CD4-positive, alpha-beta memory T cell (primary cell): ENCODE measurements at regions not wholly inside any gene's neighbourhood (a gene's known extent, or its start where the extent isn't known, plus 50 kb on each side); places are given as distances from the start of the nearest gene placed in this dataset.

ENCODE experiments used
- CTCF ChIA-PET: fragments of 350-600 bp; sonication (Branson Sonifier 250); formaldehyde crosslinking; loops from one replicate; lab custom pipeline; 2021; ENCODE audit warnings: inconsistent platforms; ENCODE audit not compliant: partially characterized antibody; lab: Charles Lee
- POLR2A ChIA-PET: fragments of 350-600 bp; sonication (Branson Sonifier 250); formaldehyde crosslinking; loops from one replicate; lab custom pipeline; 2021; ENCODE audit not compliant: partially characterized antibody; lab: Charles Lee
- DNase-seq, 5 donors: peaks; one replicate each; pipeline versions ENCODE4 v3.0.0 to v3.0.0-alpha.2; 2020 to 2022; ENCODE audit warnings: mixed read lengths in 1 of 5
- H3K27ac ChIP-seq: one replicate; pipeline ENCODE4 v1.7.0; 2013; ENCODE audit warnings: low read depth, low read length
- H3K27me3 ChIP-seq: 2 replicates; pipeline ENCODE4 v1.7.0; 2013; ENCODE audit warnings: mild to moderate bottlenecking, low read length, moderate library complexity; ENCODE audit not compliant: insufficient read depth
- H3K36me3 ChIP-seq: 2 replicates; pipeline ENCODE4 v1.7.0; 2013; ENCODE audit warnings: mild to moderate bottlenecking, low read length, moderate library complexity; ENCODE audit not compliant: insufficient read depth
- H3K4me1 ChIP-seq: 2 replicates; pipeline ENCODE4 v1.7.0; 2013; ENCODE audit warnings: mild to moderate bottlenecking, low read length, moderate library complexity; ENCODE audit not compliant: insufficient read depth
- H3K4me3 ChIP-seq, 2 donors: one replicate each; pipeline ENCODE4 v1.7.0; 2013; ENCODE audit warnings: low read length in 2 of 2, mild to moderate bottlenecking in 1 of 2
- H3K9me3 ChIP-seq, 2 donors: one replicate each; pipeline ENCODE4 v1.7.0; 2013; ENCODE audit warnings: low read length in 2 of 2, control low read depth in 1 of 2; ENCODE audit not compliant: control insufficient read depth in 1 of 2
- H3K27ac Mint-ChIP-seq, 7 donors: one replicate each; pipeline ENCODE4 v1.8.0; 2020 to 2021; ENCODE audit warnings: mixed read lengths in 7 of 7, mild to moderate bottlenecking in 6 of 7, inconsistent platforms in 3 of 7, moderate library complexity in 3 of 7
- H3K27me3 Mint-ChIP-seq, 2 donors: one replicate each; pipeline ENCODE4 v1.8.0; 2020 to 2021; ENCODE audit warnings: mixed read lengths in 2 of 2
- H3K36me3 Mint-ChIP-seq, 2 donors: one replicate each; pipeline ENCODE4 v1.8.0; 2020 to 2021; ENCODE audit warnings: mixed read lengths in 2 of 2, inconsistent platforms in 1 of 2, mild to moderate bottlenecking in 1 of 2
- H3K4me1 Mint-ChIP-seq, 4 donors: one replicate each; pipeline ENCODE4 v1.8.0; 2020 to 2021; ENCODE audit warnings: mixed read lengths in 4 of 4, mild to moderate bottlenecking in 1 of 4
- H3K4me3 Mint-ChIP-seq, 8 donors: one replicate each; pipeline ENCODE4 v1.8.0; 2020 to 2021; ENCODE audit warnings: mixed read lengths in 8 of 8, mild to moderate bottlenecking in 7 of 8, moderate library complexity in 6 of 8, inconsistent platforms in 3 of 8
- H3K9me3 Mint-ChIP-seq, 8 donors: one replicate each; pipeline ENCODE4 v1.8.0; 2020 to 2021; ENCODE audit warnings: mixed read lengths in 8 of 8, mild to moderate bottlenecking in 5 of 8, inconsistent platforms in 3 of 8, moderate library complexity in 1 of 8
- intact Hi-C: fragments of 100-400 bp; cut with micrococcal nuclease; formaldehyde crosslinking; loops from one replicate; pipeline ENCODE4 v1.15.1; 2023

GRCh38 chr1:38310079-38310478 lies 263.5 kb upstream of the POU3F1 start:
- intact Hi-C loops, result no loop called here
- Histone ChIP-seq H3K4me3 (no peak overlapping the region), H3K27ac (no peak overlapping the region), H3K27me3 (no peaks in the 10 kb centered on the region), H3K9me3 (no peaks in the 10 kb centered on the region), H3K4me1 (no peaks in the 10 kb centered on the region), H3K36me3 (no peaks in the 10 kb centered on the region)
- no peaks in the 10 kb centered on the region for H3K36me3 Mint-ChIP-seq
- ChIA-PET POLR2A (no interaction called here), CTCF (no interaction called here)
- no peaks in the 10 kb centered on the region for H3K4me1 Mint-ChIP-seq
- H3K4me3 Mint-ChIP-seq, result no peak overlapping the region
- peaks cover 0 to 7% (median 3%) of the 10 kb centered on the region in 8 donors for H3K9me3 Mint-ChIP-seq
- H3K27me3 Mint-ChIP-seq, result peaks cover 12 to 20% of the 10 kb centered on the region in 2 donors
- H3K27ac Mint-ChIP-seq, result no peak overlapping the region
- DNase-seq, result no peak

DNA sequence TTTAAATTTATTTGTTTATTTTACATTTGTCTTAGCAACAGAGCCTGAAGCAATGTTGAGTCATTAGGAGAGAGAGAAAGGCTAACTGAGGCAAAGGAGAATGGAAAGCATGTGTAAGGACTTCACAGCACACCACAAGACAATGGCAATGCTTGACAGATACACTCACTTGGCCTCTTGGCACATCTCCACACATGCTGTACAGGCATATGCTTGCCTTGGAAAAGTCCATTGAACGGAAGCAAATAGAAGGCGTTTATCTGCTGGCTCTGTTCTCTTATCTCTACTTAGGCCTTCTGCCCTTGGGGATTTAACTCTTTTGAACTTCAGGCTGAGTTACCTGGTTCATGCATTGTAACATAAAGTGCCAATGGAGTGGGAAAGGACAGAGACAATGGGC lies 262.2 kb upstream of the POU3F1 start:
- ChIA-PET CTCF (no interaction called here), POLR2A (no interaction called here)
- Histone ChIP-seq H3K27ac (no peak overlapping the region), H3K27me3 (no peaks in the 10 kb centered on the region), H3K36me3 (no peaks in the 10 kb centered on the region), H3K9me3 (no peaks in the 10 kb centered on the region), H3K4me3 (no peak overlapping the region), H3K4me1 (no peaks in the 10 kb centered on the region)
- DNase-seq, result no peak
- Mint-ChIP-seq H3K36me3 (no peaks in the 10 kb centered on the region), H3K9me3 (peaks cover 0 to 7% (median 3%) of the 10 kb centered on the region in 8 donors), H3K27me3 (peaks cover 19 to 25% of the 10 kb centered on the region in 2 donors), H3K27ac (no peak overlapping the region), H3K4me3 (no peak overlapping the region), H3K4me1 (no peaks in the 10 kb centered on the region)
- intact Hi-C loops, result no loop called here

DNA sequence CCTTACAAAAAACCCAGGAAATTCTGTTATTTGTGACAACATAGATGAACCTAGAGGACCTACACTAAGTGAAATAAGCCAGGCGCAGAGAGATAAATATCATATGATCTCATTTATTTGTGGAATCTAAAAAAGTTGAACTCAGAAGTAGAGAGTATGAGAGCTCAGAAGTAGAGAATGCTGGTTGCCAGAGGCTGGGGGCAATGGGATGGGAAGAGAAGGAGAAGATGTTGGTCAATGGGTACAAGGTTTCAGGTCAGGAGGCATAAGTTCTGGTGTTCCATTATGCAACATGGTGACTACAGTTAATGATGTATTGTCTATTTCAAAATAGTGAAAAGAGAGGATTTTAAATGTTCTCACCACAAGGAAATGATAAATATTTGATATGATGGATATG lies 259.1 kb upstream of the POU3F1 start:
- Mint-ChIP-seq H3K27ac (no peak overlapping the region), H3K4me3 (no peak overlapping the region), H3K36me3 (no peaks in the 10 kb centered on the region), H3K4me1 (no peaks in the 10 kb centered on the region), H3K27me3 (peaks cover 19 to 22% of the 10 kb centered on the region in 2 donors), H3K9me3 (peaks cover 0 to 4% (median 0%) of the 10 kb centered on the region in 8 donors)
- Histone ChIP-seq H3K27me3 (no peaks in the 10 kb centered on the region), H3K4me3 (no peak overlapping the region), H3K36me3 (no peaks in the 10 kb centered on the region), H3K9me3 (no peaks in the 10 kb centered on the region), H3K4me1 (no peaks in the 10 kb centered on the region), H3K27ac (no peak overlapping the region)
- intact Hi-C loops, result no loop called here
- POLR2A ChIA-PET, result no interaction called here
- no peak for DNase-seq
- CTCF ChIA-PET, result no interaction called here

- H3K4me1 Mint-ChIP-seq, result no peaks in the 10 kb centered on the region
- H3K36me3 Mint-ChIP-seq, result no peaks in the 10 kb centered on the region
- H3K9me3 Mint-ChIP-seq, result peaks cover 0 to 3% (median 0%) of the 10 kb centered on the region in 8 donors
- H3K36me3 ChIP-seq, result no peaks in the 10 kb centered on the region
- intact Hi-C loops, result no loop called here
- H3K27ac ChIP-seq, result no peak overlapping the region
- H3K4me3 Mint-ChIP-seq, result no peak overlapping the region
- H3K27me3 Mint-ChIP-seq, result peaks cover 19 to 24% of the 10 kb centered on the region in 2 donors
- H3K4me3 ChIP-seq, result no peak overlapping the region
- no peaks in the 10 kb centered on the region for H3K27me3 ChIP-seq
- DNase-seq, result no peak
- POLR2A ChIA-PET, result no interaction called here
- H3K27ac Mint-ChIP-seq, result no peak overlapping the region
- CTCF ChIA-PET, result no interaction called here
- H3K4me1 ChIP-seq, result no peaks in the 10 kb centered on the region
- H3K9me3 ChIP-seq, result no peaks in the 10 kb centered on the region
Observed at GRCh38 chr1:38303843-38304242, 257.2 kb upstream of the POU3F1 start.

DNA sequence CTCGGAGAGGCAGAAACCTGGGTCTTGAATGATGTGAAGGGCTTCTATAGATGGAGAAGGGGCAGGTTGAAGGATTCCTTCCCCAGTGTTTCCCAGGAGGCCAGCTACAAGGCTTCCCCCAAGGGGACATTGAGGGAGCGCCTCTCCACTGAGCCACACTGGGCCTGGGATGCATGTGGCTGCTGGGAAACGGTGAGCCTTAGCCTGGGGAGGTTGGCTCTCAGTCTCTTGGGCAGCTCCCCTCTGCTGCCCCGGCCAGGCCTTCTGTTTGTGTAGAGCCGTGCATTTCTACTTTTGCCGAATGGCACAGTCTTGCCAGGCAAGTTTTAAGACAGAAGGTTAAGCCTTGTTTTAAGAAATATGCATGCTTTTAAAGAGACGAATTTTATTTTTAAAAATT lies 254.4 kb upstream of the POU3F1 start:
- no peaks in the 10 kb centered on the region for H3K36me3 ChIP-seq
- Mint-ChIP-seq H3K27me3 (peaks cover 30 to 36% of the 10 kb centered on the region in 2 donors), H3K36me3 (no peaks in the 10 kb centered on the region), H3K4me1 (no peaks in the 10 kb centered on the region), H3K27ac (no peak overlapping the region), H3K9me3 (peaks cover 0 to 2% (median 0%) of the 10 kb centered on the region in 8 donors), H3K4me3 (no peak overlapping the region)
- no peak overlapping the region for H3K27ac ChIP-seq
- no peaks in the 10 kb centered on the region for H3K9me3 ChIP-seq
- POLR2A ChIA-PET, result no interaction called here
- no peaks in the 10 kb centered on the region for H3K4me1 ChIP-seq
- intact Hi-C loops, result no loop called here
- DNase-seq, result no peak
- CTCF ChIA-PET, result no interaction called here
- no peak overlapping the region for H3K4me3 ChIP-seq
- no peaks in the 10 kb centered on the region for H3K27me3 ChIP-seq

DNA sequence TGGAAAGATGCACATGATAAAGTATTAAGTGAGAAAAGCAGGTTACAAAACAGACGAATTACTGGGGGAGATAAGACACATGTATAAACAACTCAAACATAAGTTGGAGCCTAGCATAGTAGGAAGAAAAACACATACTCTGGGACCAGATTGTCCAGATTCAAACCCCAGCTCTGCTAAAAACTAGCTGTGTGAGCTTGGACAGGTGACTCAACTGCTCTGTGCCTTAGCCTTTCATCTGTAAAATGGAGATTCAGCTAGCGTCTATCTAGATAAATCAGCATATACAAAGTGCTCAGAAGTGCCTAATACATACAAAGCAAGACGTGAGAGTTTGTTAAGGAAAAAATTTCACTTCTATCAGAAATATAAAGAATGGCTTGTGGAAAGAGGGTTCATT lies 254.0 kb upstream of the POU3F1 start:
- H3K4me3 Mint-ChIP-seq, result no peak overlapping the region
- no peaks in the 10 kb centered on the region for H3K27me3 ChIP-seq
- H3K9me3 ChIP-seq, result no peaks in the 10 kb centered on the region
- H3K27ac ChIP-seq, result no peak overlapping the region
- no peaks in the 10 kb centered on the region for H3K4me1 ChIP-seq
- H3K4me1 Mint-ChIP-seq, result no peaks in the 10 kb centered on the region
- H3K9me3 Mint-ChIP-seq, result peaks cover 0 to 2% (median 0%) of the 10 kb centered on the region in 8 donors
- peaks cover 32 to 37% of the 10 kb centered on the region in 2 donors for H3K27me3 Mint-ChIP-seq
- ChIA-PET CTCF (no interaction called here), POLR2A (no interaction called here)
- H3K4me3 ChIP-seq, result no peak overlapping the region
- no peaks in the 10 kb centered on the region for H3K36me3 ChIP-seq
- no peak for DNase-seq
- no peaks in the 10 kb centered on the region for H3K36me3 Mint-ChIP-seq
- no peak overlapping the region for H3K27ac Mint-ChIP-seq
- intact Hi-C loops, result no loop called here

DNA sequence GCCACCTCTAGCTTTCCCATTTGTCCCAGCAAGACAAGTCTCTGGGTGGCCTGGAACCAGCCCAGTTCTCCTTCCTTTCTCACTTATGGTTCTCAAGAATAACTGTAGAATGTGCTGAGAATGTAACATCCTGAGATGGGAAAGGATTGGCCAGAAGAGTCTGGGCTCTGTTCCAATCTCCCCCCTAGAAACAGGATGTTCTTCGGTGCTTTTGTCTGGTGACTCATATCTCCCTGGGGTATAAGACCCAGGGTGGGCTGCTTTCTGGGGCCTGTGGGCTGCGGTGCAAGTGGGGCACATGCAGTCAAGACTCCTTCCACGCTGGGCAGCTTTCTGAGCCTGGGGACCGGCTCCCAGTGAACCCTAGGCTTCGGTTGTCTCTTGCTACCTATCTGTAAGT lies 251.2 kb upstream of the POU3F1 start:
- Histone ChIP-seq H3K4me1 (no peaks in the 10 kb centered on the region), H3K9me3 (no peaks in the 10 kb centered on the region), H3K27ac (no peak overlapping the region), H3K36me3 (no peaks in the 10 kb centered on the region), H3K4me3 (no peak overlapping the region), H3K27me3 (no peaks in the 10 kb centered on the region)
- peaks cover 35 to 46% of the 10 kb centered on the region in 2 donors for H3K27me3 Mint-ChIP-seq
- H3K4me1 Mint-ChIP-seq, result peaks cover 0 to 2% (median 0%) of the 10 kb centered on the region in 4 donors
- H3K27ac Mint-ChIP-seq, result no peak overlapping the region
- H3K4me3 Mint-ChIP-seq, result no peak overlapping the region
- intact Hi-C loops, result no loop called here
- ChIA-PET POLR2A (no interaction called here), CTCF (no interaction called here)
- DNase-seq, result no peak
- H3K9me3 Mint-ChIP-seq, result peaks cover 0 to 8% (median 2%) of the 10 kb centered on the region in 8 donors
- no peaks in the 10 kb centered on the region for H3K36me3 Mint-ChIP-seq

DNA sequence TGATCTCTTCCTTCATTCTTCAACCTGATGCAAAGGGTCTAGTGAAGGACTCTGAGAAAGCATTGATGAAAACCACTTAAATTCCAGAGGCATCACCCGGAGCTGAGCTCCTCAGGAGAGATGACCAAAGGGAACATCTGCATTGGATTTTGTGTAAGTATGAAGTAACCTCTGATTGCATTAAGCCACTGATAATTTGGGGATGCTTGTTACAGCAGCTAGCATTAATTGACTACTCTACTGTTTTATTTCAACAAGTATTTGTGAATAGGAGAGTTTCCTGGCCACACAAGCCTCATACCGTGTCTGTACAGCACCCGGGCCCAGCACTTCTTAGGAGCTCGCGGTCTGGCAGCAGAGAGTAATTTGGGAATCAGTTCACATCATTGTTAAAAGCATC lies 250.7 kb upstream of the POU3F1 start:
- no peaks in the 10 kb centered on the region for H3K4me1 ChIP-seq
- CTCF ChIA-PET, result no interaction called here
- H3K27ac ChIP-seq, result no peak overlapping the region

More for the DNA sequence above, 250.7 kb upstream of the POU3F1 start:
- peaks cover 0 to 8% (median 2%) of the 10 kb centered on the region in 8 donors for H3K9me3 Mint-ChIP-seq
- Histone ChIP-seq H3K36me3 (no peaks in the 10 kb centered on the region), H3K9me3 (no peaks in the 10 kb centered on the region), H3K4me3 (no peak overlapping the region), H3K27me3 (no peaks in the 10 kb centered on the region)
- H3K4me3 Mint-ChIP-seq, result no peak overlapping the region
- H3K4me1 Mint-ChIP-seq, result peaks cover 0 to 8% (median 1%) of the 10 kb centered on the region in 4 donors
- DNase-seq, result no peak
- no peak overlapping the region for H3K27ac Mint-ChIP-seq
- intact Hi-C loops, result no loop called here
- no peaks in the 10 kb centered on the region for H3K36me3 Mint-ChIP-seq
- POLR2A ChIA-PET, result no interaction called here
- H3K27me3 Mint-ChIP-seq, result peaks cover 39 to 46% of the 10 kb centered on the region in 2 donors
